ENCODE measurements at regions not wholly inside any gene's neighbourhood (a gene's known extent, or its start where the extent isn't known, plus 50 kb on each side); places are given as distances from the start of the nearest gene placed in this dataset.
"Not testable (repeated sequence)": the region's sequence is repeated elsewhere in the genome, so short reads cannot be mapped to it uniquely, and the experiment has no call there.

GRCh38 chr2:76251342-76251741 lies 540.6 kb upstream of the GCFC2 start:
- DNase-seq = no peak

GRCh38 chr2:76247006-76247405 lies 536.3 kb upstream of the GCFC2 start:
- no peak for DNase-seq

GRCh38 chr2:76211991-76212985 lies 501.6 kb upstream of the GCFC2 start:
- DNase-seq = no peak

GRCh38 chr2:76210551-76210950 lies 499.8 kb upstream of the GCFC2 start:
- no peak for DNase-seq

- DNase-seq = no peak
Observed at GRCh38 chr2:76204048-76204447, 493.3 kb upstream of the GCFC2 start.

GRCh38 chr2:76202866-76203265 lies 492.2 kb upstream of the GCFC2 start:
- no peak for DNase-seq

GRCh38 chr2:76197842-76198448 lies 487.2 kb upstream of the GCFC2 start:
- DNase-seq = no peak

GRCh38 chr2:76197428-76197827 lies 486.7 kb upstream of the GCFC2 start:
- DNase-seq = no peak

- DNase-seq = no peak
Observed at GRCh38 chr2:76194031-76194775, 483.5 kb upstream of the GCFC2 start.

GRCh38 chr2:76193089-76193488 lies 482.4 kb upstream of the GCFC2 start:
- no peak for DNase-seq

- DNase-seq = no peak
Observed at GRCh38 chr2:76188334-76189008, 477.8 kb upstream of the GCFC2 start.

- no peak for DNase-seq
Observed at GRCh38 chr2:76187415-76187814, 476.7 kb upstream of the GCFC2 start.

- DNase-seq = no peak
Observed at GRCh38 chr2:76180676-76181075, 470.0 kb upstream of the GCFC2 start.

GRCh38 chr2:76178610-76179009 lies 467.9 kb upstream of the GCFC2 start:
- DNase-seq = no peak

GRCh38 chr2:76175295-76175694 lies 464.6 kb upstream of the GCFC2 start:
- no peak for DNase-seq

GRCh38 chr2:76174505-76174904 lies 463.8 kb upstream of the GCFC2 start:
- DNase-seq = no peak

GRCh38 chr2:76173206-76173605 lies 462.5 kb upstream of the GCFC2 start:
- DNase-seq = not testable (repeated sequence)

- not testable (repeated sequence) for DNase-seq
Observed at GRCh38 chr2:76172154-76172595, 461.5 kb upstream of the GCFC2 start.

GRCh38 chr2:76170856-76171255 lies 460.1 kb upstream of the GCFC2 start:
- DNase-seq = no peak

- no peak for DNase-seq
Observed at GRCh38 chr2:76170009-76170384, 459.3 kb upstream of the GCFC2 start.

GRCh38 chr2:76169276-76170008 lies 458.7 kb upstream of the GCFC2 start:
- DNase-seq = no peak

GRCh38 chr2:76163860-76164259 lies 453.1 kb upstream of the GCFC2 start:
- DNase-seq = no peak
